ENCODE measurements at regions not wholly inside any gene's neighbourhood (a gene's known extent, or its start where the extent isn't known, plus 50 kb on each side); places are given as distances from the start of the nearest gene placed in this dataset.

DNA sequence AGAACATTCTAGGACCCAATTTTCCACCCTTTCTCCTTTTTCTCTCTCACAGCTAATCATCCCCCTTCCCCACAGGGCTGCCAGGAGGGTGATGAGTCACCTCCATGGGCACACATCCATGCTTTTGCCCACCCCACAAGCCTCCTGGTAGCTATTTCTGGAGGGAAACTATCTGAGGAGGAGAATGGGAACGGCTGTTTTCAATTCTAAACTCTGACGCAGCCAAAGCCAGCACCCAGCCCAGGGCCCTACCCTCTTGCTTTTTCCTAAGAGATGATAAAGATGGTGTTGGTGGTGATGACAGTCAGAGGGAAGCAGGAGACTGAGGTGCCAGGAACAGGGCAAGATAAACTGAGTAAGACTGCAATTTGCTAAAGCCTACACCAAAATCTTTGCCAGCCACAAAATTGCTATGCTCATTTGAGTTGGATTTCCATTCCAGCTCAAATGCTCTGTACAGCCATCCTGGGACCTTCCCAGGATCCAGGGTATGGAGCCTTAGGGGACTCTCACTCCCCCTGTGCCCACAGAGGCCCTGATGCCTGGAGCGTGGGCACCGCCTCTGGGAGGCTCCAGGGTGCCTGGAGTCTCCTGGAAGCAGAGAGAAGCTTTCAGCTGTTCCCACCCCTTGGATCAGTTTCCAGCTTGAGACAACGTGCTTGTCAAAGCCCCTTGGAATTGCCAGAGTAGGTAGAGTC is 62.0 kb upstream of the FZD7 start:
- Histone ChIP-seq H3K4me1 (ENCODE audit: control insufficient read depth, insufficient read depth, low read length) (no peaks in the 10 kb centered on the region), H3K4me3 (ENCODE audit: low read depth in 2 of 2, low read length in 2 of 2) (no peak overlapping the region), H3K27me3 (ENCODE audit: control insufficient read depth, insufficient read depth, low read length) (no peaks in the 10 kb centered on the region), H3K27ac (ENCODE audit: low read length) (peak overlapping the region; percentile 29; the same call in 1 of the 2 replicates), H3K9me3 (ENCODE audit: control insufficient read depth, insufficient read depth, low read depth, low read length) (no peaks in the 10 kb centered on the region), H3K36me3 (ENCODE audit: control insufficient read depth, insufficient read depth, low read length) (no peaks in the 10 kb centered on the region)
- ATAC-seq (no peak), DNase-seq (ENCODE audit: low read depth, low spot score) (no peak)
- in situ Hi-C loops (cut with HindIII; ENCODE audit: low pct_unique_long_range_greater_than_20kb, low sequenced_read_pairs) (no loop called here), intact Hi-C loops (cut with micrococcal nuclease; ENCODE audit: unreplicated experiment) (no loop called here)
- ChIA-PET CTCF (no interaction called here), POLR2A (no interaction called here)
- TF ChIP-seq, protein P1, sequence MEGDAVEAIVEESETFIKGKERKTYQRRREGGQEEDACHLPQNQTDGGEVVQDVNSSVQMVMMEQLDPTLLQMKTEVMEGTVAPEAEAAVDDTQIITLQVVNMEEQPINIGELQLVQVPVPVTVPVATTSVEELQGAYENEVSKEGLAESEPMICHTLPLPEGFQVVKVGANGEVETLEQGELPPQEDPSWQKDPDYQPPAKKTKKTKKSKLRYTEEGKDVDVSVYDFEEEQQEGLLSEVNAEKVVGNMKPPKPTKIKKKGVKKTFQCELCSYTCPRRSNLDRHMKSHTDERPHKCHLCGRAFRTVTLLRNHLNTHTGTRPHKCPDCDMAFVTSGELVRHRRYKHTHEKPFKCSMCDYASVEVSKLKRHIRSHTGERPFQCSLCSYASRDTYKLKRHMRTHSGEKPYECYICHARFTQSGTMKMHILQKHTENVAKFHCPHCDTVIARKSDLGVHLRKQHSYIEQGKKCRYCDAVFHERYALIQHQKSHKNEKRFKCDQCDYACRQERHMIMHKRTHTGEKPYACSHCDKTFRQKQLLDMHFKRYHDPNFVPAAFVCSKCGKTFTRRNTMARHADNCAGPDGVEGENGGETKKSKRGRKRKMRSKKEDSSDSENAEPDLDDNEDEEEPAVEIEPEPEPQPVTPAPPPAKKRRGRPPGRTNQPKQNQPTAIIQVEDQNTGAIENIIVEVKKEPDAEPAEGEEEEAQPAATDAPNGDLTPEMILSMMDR (IDR thresholded peaks at IDR 0.05), result no peak
- TF ChIP-seq REST (IDR thresholded peaks at IDR 0.05; ENCODE audit: insufficient read depth in 1 of 2, low read depth in 2 of 2, low read length in 1 of 2), result no peak
- no peak for TF ChIP-seq POLR2AphosphoS5 (IDR thresholded peaks at IDR 0.05; ENCODE audit: low read depth, low read length)
- TF ChIP-seq SIN3A (IDR thresholded peaks at IDR 0.05; ENCODE audit: borderline replicate concordance, insufficient read depth, low read depth, low read length), result no peak
- TF ChIP-seq TCF7L2 (IDR thresholded peaks at IDR 0.05; ENCODE audit: low read depth, low read length), result no peak
- BruUV-seq (replicated peaks), result no TSS peak

- Histone ChIP-seq H3K27me3 (ENCODE audit: control insufficient read depth, insufficient read depth, low read length) (no peaks in the 10 kb centered on the region), H3K36me3 (ENCODE audit: control insufficient read depth, insufficient read depth, low read length) (no peaks in the 10 kb centered on the region), H3K4me3 (ENCODE audit: low read depth in 2 of 2, low read length in 2 of 2) (no peak overlapping the region), H3K9me3 (ENCODE audit: control insufficient read depth, insufficient read depth, low read depth, low read length) (no peaks in the 10 kb centered on the region), H3K27ac (ENCODE audit: low read length) (no peak overlapping the region), H3K4me1 (ENCODE audit: control insufficient read depth, insufficient read depth, low read length) (no peaks in the 10 kb centered on the region)
- no TSS peak for BruUV-seq (replicated peaks)
- TF ChIP-seq REST (IDR thresholded peaks at IDR 0.05; ENCODE audit: insufficient read depth in 1 of 2, low read depth in 2 of 2, low read length in 1 of 2) (no peak), POLR2AphosphoS5 (IDR thresholded peaks at IDR 0.05; ENCODE audit: low read depth, low read length) (no peak), TCF7L2 (IDR thresholded peaks at IDR 0.05; ENCODE audit: low read depth, low read length) (no peak), SIN3A (IDR thresholded peaks at IDR 0.05; ENCODE audit: borderline replicate concordance, insufficient read depth, low read depth, low read length) (no peak)
- TF ChIP-seq, protein P1 (IDR thresholded peaks at IDR 0.05), result no peak
- intact Hi-C loops (cut with micrococcal nuclease; ENCODE audit: unreplicated experiment), result no loop called here
- DNase-seq (ENCODE audit: low read depth, low spot score) (no peak), ATAC-seq (no peak)
- in situ Hi-C loops (cut with HindIII; ENCODE audit: low pct_unique_long_range_greater_than_20kb, low sequenced_read_pairs), result no loop called here
- ChIA-PET POLR2A (no interaction called here), CTCF (interaction anchor here (0.7 kb wide), 1 partner anchor 532 kb away, joined by 4 read pairs; no protein-coding TSS in a partner anchor)
Measured at GRCh38 chr2:201972621-201973255, 60.9 kb upstream of the FZD7 start.
